WTC11 (cell line): ENCODE measurements at regions not wholly inside any gene's neighbourhood (a gene's known extent, or its start where the extent isn't known, plus 50 kb on each side); places are given as distances from the start of the nearest gene placed in this dataset.
"Not testable (repeated sequence)": the region's sequence is repeated elsewhere in the genome, so short reads cannot be mapped to it uniquely, and the experiment has no call there.

ENCODE experiments used
- ATAC-seq: fragments of 200-7000 bp; cut with Tn5 transposase; 2 replicates; pipeline ENCODE4 v1.10.0; 2021; ENCODE audit warnings: mild to moderate bottlenecking, moderate library complexity
- CTCF ChIA-PET: fragments of 300-600 bp; sonication (Branson Sonifier 250); formaldehyde crosslinking; loops from one replicate; lab custom pipeline; 2021; ENCODE audit warnings: antibody characterized with exemption; lab: Charles Lee
- POLR2A ChIA-PET: fragments of 350-600 bp; sonication (Branson Sonifier 250); formaldehyde crosslinking; loops from one replicate; lab custom pipeline; 2021; ENCODE audit warnings: antibody characterized with exemption; lab: Charles Lee
- DNase-seq: peaks from one replicate; pipeline ENCODE4 v3.0.0; 2021; ENCODE audit warnings: low spot score
- H3K27ac Mint-ChIP-seq: 2 replicates; pipeline ENCODE4 v1.8.0; 2021; ENCODE audit warnings: mixed read lengths
- H3K27me3 Mint-ChIP-seq: 2 replicates; pipeline ENCODE4 v1.8.0; 2021; ENCODE audit warnings: low read depth, mild to moderate bottlenecking, moderate library complexity, mixed read lengths
- H3K36me3 Mint-ChIP-seq: 2 replicates; pipeline ENCODE4 v1.8.0; 2021; ENCODE audit warnings: mixed read lengths
- H3K4me1 Mint-ChIP-seq: 2 replicates; pipeline ENCODE4 v1.8.0; 2022; ENCODE audit warnings: mixed read lengths
- H3K4me3 Mint-ChIP-seq: 2 replicates; pipeline ENCODE4 v1.8.0; 2021; ENCODE audit warnings: mild to moderate bottlenecking, moderate library complexity, mixed read lengths
- H3K9me3 Mint-ChIP-seq: 2 replicates; pipeline ENCODE4 v1.8.0; 2021; ENCODE audit warnings: mixed read lengths
- ATF1 ChIP-seq: sonication (generic); formaldehyde crosslinking; IDR thresholded peaks from 2 replicates; pipeline ENCODE4 v1.8.1; 2023; ENCODE audit warnings: mild to moderate bottlenecking, moderate library complexity, missing genetic modification reagents
- E2F5 ChIP-seq: sonication (generic); formaldehyde crosslinking; IDR thresholded peaks from 2 replicates; pipeline ENCODE4 v1.8.1; 2022; ENCODE audit warnings: mild to moderate bottlenecking, moderate library complexity, missing genetic modification reagents
- ELF4 ChIP-seq: sonication (generic); formaldehyde crosslinking; IDR thresholded peaks from 2 replicates; pipeline ENCODE4 v1.8.1; 2022; ENCODE audit warnings: low read depth, mild to moderate bottlenecking, moderate library complexity, missing genetic modification reagents
- FOXP4 ChIP-seq: sonication (generic); formaldehyde crosslinking; IDR thresholded peaks from 2 replicates; pipeline ENCODE4 v1.8.0; 2022; ENCODE audit warnings: mild to moderate bottlenecking, missing genetic modification reagents
- JUN ChIP-seq: sonication (generic); formaldehyde crosslinking; IDR thresholded peaks from 2 replicates; pipeline ENCODE4 v1.8.0; 2023; ENCODE audit warnings: mild to moderate bottlenecking, missing genetic modification reagents
- MLX ChIP-seq: sonication (generic); formaldehyde crosslinking; IDR thresholded peaks from 2 replicates; pipeline ENCODE4 v1.8.1; 2023; ENCODE audit warnings: mild to moderate bottlenecking, missing genetic modification reagents, moderate library complexity
- NFYB ChIP-seq: sonication (generic); formaldehyde crosslinking; conservative IDR thresholded peaks from 2 replicates; pipeline ENCODE4 v1.8.0; 2022; ENCODE audit warnings: low read depth, missing genetic modification reagents
- NR2C2 ChIP-seq: sonication (generic); formaldehyde crosslinking; IDR thresholded peaks from 2 replicates; pipeline ENCODE4 v1.8.0; 2022; ENCODE audit warnings: mild to moderate bottlenecking, missing genetic modification reagents
- NR3C1 ChIP-seq: sonication (generic); formaldehyde crosslinking; conservative IDR thresholded peaks from 2 replicates; pipeline ENCODE4 v1.8.1; 2023; ENCODE audit warnings: low read depth, mild to moderate bottlenecking, missing genetic modification reagents
- STAT6 ChIP-seq: sonication (generic); formaldehyde crosslinking; conservative IDR thresholded peaks from 2 replicates; pipeline ENCODE4 v1.8.1; 2023; ENCODE audit warnings: mild to moderate bottlenecking, low read depth, missing genetic modification reagents, moderate library complexity
- ZBTB21 ChIP-seq: sonication (generic); formaldehyde crosslinking; IDR thresholded peaks from 2 replicates; pipeline ENCODE4 v1.8.1; 2023; ENCODE audit warnings: mild to moderate bottlenecking, missing genetic modification reagents, borderline replicate concordance
- ZNF138 ChIP-seq: sonication (generic); formaldehyde crosslinking; conservative IDR thresholded peaks from 2 replicates; pipeline ENCODE4 v1.8.1; 2022; ENCODE audit warnings: mild to moderate bottlenecking, moderate library complexity, missing genetic modification reagents
- ZNF219 ChIP-seq: sonication (generic); formaldehyde crosslinking; IDR thresholded peaks from 2 replicates; pipeline ENCODE4 v1.8.0; 2023; ENCODE audit warnings: missing genetic modification reagents, mild to moderate bottlenecking, borderline replicate concordance
- TF ChIP-seq, protein P1 (sequence below): fragments of 250-450 bp; sonication (Bioruptor Pico); conservative IDR thresholded peaks from 2 replicates; pipeline ENCODE4 v1.9.0; 2021; ENCODE audit warnings: mild to moderate bottlenecking
- TF ChIP-seq, protein P2 (sequence below): fragments of 250-450 bp; sonication (Bioruptor Pico); IDR thresholded peaks from 2 replicates; pipeline ENCODE4 v1.9.0; 2021; ENCODE audit warnings: mild to moderate bottlenecking, borderline replicate concordance
- TF ChIP-seq, protein P3 (sequence below): sonication (generic); formaldehyde crosslinking; conservative IDR thresholded peaks from 2 replicates; pipeline ENCODE4 v1.8.1; 2022; ENCODE audit warnings: mild to moderate bottlenecking, missing genetic modification reagents

GRCh38 chr12:13326076-13326475 lies 129.6 kb downstream of the EMP1 start:
- DNase-seq, result no peak
- TF ChIP-seq, protein P1, sequence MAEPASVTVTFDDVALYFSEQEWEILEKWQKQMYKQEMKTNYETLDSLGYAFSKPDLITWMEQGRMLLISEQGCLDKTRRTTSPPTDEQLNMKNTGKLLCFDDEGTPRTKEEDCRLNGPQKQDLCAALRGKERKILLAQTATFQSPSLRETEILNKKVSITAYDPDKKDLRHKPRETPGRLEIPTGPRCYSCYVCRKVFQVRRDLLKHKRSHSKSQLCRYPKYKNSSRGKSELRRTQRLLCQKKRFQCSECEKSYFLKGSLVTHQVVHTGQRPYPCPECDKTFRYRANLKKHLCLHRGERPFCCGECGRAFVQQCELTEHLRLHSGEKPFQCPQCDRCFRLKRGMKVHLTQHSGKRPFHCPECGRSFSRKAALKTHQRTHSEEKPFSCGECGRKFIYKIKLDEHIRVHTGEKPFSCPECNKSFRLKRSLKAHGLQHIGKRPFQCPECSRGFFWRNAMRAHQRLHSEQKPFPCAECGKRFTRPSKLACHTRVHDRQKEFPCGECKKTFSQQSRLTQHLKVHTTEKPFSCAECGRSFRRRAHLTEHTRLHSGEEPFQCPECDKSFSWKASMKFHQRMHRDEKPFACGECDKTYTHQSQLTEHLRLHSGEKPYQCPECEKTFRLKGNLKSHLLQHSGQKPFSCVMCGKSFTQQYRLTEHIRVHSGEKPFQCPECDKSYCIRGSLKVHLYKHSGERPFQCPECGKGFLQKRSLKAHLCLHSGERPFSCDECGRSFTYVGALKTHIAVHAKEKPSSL, result no peak
- no peak for TF ChIP-seq NFYB (CRISPR knock-in tag)
- TF ChIP-seq NR2C2, result no peak
- TF ChIP-seq, protein P2, sequence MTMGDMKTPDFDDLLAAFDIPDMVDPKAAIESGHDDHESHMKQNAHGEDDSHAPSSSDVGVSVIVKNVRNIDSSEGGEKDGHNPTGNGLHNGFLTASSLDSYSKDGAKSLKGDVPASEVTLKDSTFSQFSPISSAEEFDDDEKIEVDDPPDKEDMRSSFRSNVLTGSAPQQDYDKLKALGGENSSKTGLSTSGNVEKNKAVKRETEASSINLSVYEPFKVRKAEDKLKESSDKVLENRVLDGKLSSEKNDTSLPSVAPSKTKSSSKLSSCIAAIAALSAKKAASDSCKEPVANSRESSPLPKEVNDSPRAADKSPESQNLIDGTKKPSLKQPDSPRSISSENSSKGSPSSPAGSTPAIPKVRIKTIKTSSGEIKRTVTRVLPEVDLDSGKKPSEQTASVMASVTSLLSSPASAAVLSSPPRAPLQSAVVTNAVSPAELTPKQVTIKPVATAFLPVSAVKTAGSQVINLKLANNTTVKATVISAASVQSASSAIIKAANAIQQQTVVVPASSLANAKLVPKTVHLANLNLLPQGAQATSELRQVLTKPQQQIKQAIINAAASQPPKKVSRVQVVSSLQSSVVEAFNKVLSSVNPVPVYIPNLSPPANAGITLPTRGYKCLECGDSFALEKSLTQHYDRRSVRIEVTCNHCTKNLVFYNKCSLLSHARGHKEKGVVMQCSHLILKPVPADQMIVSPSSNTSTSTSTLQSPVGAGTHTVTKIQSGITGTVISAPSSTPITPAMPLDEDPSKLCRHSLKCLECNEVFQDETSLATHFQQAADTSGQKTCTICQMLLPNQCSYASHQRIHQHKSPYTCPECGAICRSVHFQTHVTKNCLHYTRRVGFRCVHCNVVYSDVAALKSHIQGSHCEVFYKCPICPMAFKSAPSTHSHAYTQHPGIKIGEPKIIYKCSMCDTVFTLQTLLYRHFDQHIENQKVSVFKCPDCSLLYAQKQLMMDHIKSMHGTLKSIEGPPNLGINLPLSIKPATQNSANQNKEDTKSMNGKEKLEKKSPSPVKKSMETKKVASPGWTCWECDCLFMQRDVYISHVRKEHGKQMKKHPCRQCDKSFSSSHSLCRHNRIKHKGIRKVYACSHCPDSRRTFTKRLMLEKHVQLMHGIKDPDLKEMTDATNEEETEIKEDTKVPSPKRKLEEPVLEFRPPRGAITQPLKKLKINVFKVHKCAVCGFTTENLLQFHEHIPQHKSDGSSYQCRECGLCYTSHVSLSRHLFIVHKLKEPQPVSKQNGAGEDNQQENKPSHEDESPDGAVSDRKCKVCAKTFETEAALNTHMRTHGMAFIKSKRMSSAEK (CRISPR knock-in tag), result no peak
- no peak for TF ChIP-seq ELF4
- TF ChIP-seq FOXP4, result no peak
- TF ChIP-seq E2F5 (CRISPR knock-in tag), result no peak
- TF ChIP-seq NR3C1 (CRISPR knock-in tag), result no peak
- no peak for TF ChIP-seq ATF1 (CRISPR knock-in tag)
- TF ChIP-seq, protein P3, sequence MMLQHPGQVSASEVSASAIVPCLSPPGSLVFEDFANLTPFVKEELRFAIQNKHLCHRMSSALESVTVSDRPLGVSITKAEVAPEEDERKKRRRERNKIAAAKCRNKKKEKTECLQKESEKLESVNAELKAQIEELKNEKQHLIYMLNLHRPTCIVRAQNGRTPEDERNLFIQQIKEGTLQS, result no peak
- TF ChIP-seq ZNF219 (CRISPR knock-in tag), result no peak
- no peak for TF ChIP-seq JUN (CRISPR knock-in tag)
- TF ChIP-seq ZBTB21 (CRISPR knock-in tag), result no peak
- no peak for TF ChIP-seq ZNF138 (CRISPR knock-in tag)
- no peak for TF ChIP-seq MLX (CRISPR knock-in tag)
- TF ChIP-seq STAT6 (CRISPR knock-in tag), result no peak
- Mint-ChIP-seq H3K9me3 (peaks cover 13% of the 10 kb centered on the region), H3K4me1 (no peaks in the 10 kb centered on the region), H3K4me3 (no peak overlapping the region), H3K27me3 (no peaks in the 10 kb centered on the region), H3K36me3 (peaks cover 7% of the 10 kb centered on the region), H3K27ac (no peak overlapping the region)
- CTCF ChIA-PET, result no interaction called here
- no peak for ATAC-seq
- POLR2A ChIA-PET, result no interaction called here

DNA sequence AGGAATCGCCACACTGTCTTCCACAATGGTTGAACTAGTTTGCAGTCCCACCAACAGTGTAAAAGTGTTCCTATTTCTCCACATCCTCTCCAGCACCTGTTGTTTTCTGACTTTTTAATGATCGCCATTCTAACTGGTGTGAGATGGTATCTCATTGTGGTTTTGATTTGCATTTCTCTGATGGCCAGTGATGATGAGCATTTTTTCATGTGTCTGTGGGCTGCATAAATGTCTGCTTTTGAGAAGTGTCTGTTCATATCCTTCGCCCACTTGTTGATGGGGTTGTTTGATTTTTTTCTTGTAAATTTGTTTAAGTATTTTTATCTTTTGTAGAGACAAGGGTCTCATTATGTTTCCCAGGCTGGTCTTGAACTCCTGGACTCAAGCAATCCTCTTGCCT lies 128.5 kb downstream of the EMP1 start:
- H3K4me3 Mint-ChIP-seq, ATAC-seq, H3K27ac Mint-ChIP-seq, POLR2A ChIA-PET, H3K9me3 Mint-ChIP-seq, CTCF ChIA-PET, H3K27me3 Mint-ChIP-seq, H3K4me1 Mint-ChIP-seq, H3K36me3 Mint-ChIP-seq, DNase-seq: not testable (repeated sequence)
